ENCODE measurements at regions not wholly inside any gene's neighbourhood (a gene's known extent, or its start where the extent isn't known, plus 50 kb on each side); places are given as distances from the start of the nearest gene placed in this dataset.

DNA sequence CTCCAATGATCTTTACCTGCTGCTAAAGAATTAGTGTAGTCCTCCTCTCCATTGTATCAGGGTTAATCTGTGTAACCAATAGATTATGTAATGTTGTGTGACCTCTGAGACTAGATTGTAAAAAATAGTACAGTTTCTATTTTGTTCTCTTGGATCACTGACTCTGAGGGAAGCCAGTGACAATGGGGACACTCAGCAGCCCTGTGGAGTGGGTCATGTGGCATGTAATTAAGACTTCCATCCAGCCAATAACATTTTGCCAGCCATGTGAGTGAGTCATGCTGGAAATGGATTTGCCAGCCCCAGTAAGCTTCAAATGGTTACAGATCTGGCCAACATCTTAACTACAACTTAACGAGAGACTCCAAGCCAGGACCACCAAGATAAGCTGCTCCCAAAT, 332.3 kb downstream of the PTTG2 start:
- no peak for TF ChIP-seq POLR2AphosphoS5 (IDR thresholded peaks at IDR 0.05; ENCODE audit: low read depth, low read length)
- no peak overlapping the region for H3K27ac ChIP-seq (ENCODE audit: low read depth, low read length)
- H3K9ac ChIP-seq (ENCODE audit: low read length) = no peak overlapping the region
- ChIA-PET POLR2A (no interaction called here), CTCF (no interaction called here), RAD21 (ENCODE audit: low non-redundant PET in 1 of 2, low total read pairs in 2 of 2, uncharacterized antibody in 2 of 2, unreplicated experiment in 2 of 2) (no interaction called here)
- no peaks in the 10 kb centered on the region for H3K79me2 ChIP-seq (ENCODE audit: insufficient read depth, low read length)
- intact Hi-C loops (cut with micrococcal nuclease) = no loop called here
- peaks cover 4 to 6% of the 10 kb centered on the region in 2 experiments; a peak in 2 of 4 replicates for H3K9me3 ChIP-seq (ENCODE audit: control insufficient read depth in 1 of 2, insufficient read depth in 1 of 2, low read depth in 1 of 2, low read length in 2 of 2)
- no peak for ATAC-seq
- H2AFZ ChIP-seq (ENCODE audit: low read depth, low read length, poor library complexity, severe bottlenecking) = no peak overlapping the region
- H3K4me3 ChIP-seq (replicated peaks in 1 of 2; ENCODE audit: low read depth in 1 of 2, low read length in 2 of 2) = no peak overlapping the region
- no peak for DNase-seq (ENCODE audit: low read depth, low spot score)
- H3K4me1 ChIP-seq (ENCODE audit: control insufficient read depth in 1 of 2, insufficient read depth in 2 of 2, low read length in 2 of 2) = no peaks in the 10 kb centered on the region
- no peaks in the 10 kb centered on the region for H3K36me3 ChIP-seq (ENCODE audit: control insufficient read depth in 1 of 2, insufficient read depth in 2 of 2, low read length in 2 of 2)
- H3K27me3 ChIP-seq (ENCODE audit: insufficient read depth, low read length) = no peaks in the 10 kb centered on the region
- H4K20me1 ChIP-seq (ENCODE audit: insufficient read depth) = no peaks in the 10 kb centered on the region
- BruUV-seq (replicated peaks) = no TSS peak
- H3K9me2 ChIP-seq (ENCODE audit: insufficient read depth) = no peaks in the 10 kb centered on the region
- no peak overlapping the region for H3K4me2 ChIP-seq (ENCODE audit: low read length)

DNA sequence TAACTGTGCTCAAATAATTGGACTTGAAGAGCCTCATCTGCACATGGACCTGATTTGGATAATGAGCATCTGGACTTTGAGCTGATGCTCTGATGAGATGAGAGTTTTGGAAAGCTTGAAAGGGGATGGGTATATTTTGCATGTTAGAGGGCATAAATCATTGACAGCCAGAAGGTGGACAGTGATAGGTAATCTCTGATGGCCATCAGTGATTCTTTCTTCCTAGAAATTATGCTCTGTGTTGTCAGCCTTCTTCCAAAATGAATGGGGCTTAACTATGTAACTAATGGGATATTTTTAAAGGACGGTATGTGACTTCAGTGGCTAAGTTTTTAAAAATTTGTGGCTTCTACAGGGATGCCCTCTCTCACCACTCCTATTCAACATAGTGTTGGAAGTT, 334.0 kb downstream of the PTTG2 start:
- BruUV-seq (replicated peaks) = no TSS peak
- Histone ChIP-seq H3K9me2 (ENCODE audit: insufficient read depth) (no peaks in the 10 kb centered on the region), H3K27ac (ENCODE audit: low read depth, low read length) (no peak overlapping the region), H2AFZ (ENCODE audit: low read depth, low read length, poor library complexity, severe bottlenecking) (no peak overlapping the region), H3K4me1 (ENCODE audit: control insufficient read depth in 1 of 2, insufficient read depth in 2 of 2, low read length in 2 of 2) (no peaks in the 10 kb centered on the region), H3K36me3 (ENCODE audit: control insufficient read depth in 1 of 2, insufficient read depth in 2 of 2, low read length in 2 of 2) (no peaks in the 10 kb centered on the region), H4K20me1 (ENCODE audit: insufficient read depth) (no peaks in the 10 kb centered on the region), H3K9me3 (ENCODE audit: control insufficient read depth in 1 of 2, insufficient read depth in 1 of 2, low read depth in 1 of 2, low read length in 2 of 2) (peaks cover 8% of the 10 kb centered on the region in 2 experiments; a peak in 3 of 4 replicates), H3K27me3 (ENCODE audit: insufficient read depth, low read length) (no peaks in the 10 kb centered on the region), H3K9ac (ENCODE audit: low read length) (no peak overlapping the region), H3K4me2 (ENCODE audit: low read length) (no peak overlapping the region), H3K79me2 (ENCODE audit: insufficient read depth, low read length) (no peaks in the 10 kb centered on the region), H3K4me3 (replicated peaks in 1 of 2; ENCODE audit: low read depth in 1 of 2, low read length in 2 of 2) (no peak overlapping the region)
- intact Hi-C loops (cut with micrococcal nuclease) = no loop called here
- CTCF ChIA-PET = no interaction called here
- POLR2A ChIA-PET = no interaction called here
- no peak for ATAC-seq
- TF ChIP-seq CBX3 (IDR thresholded peaks at IDR 0.05; ENCODE audit: low read depth) (no peak), YY1 (IDR thresholded peaks at IDR 0.05; ENCODE audit: extremely low read depth, insufficient replicate concordance, low read depth, low read length) (no peak), ZNF274 (IDR thresholded peaks at IDR 0.05; ENCODE audit: low read depth, low read length) (no peak), TCF7L2 (IDR thresholded peaks at IDR 0.05; ENCODE audit: borderline replicate concordance, extremely low read depth, insufficient read depth, insufficient read length) (no peak), CEBPB (IDR thresholded peaks at IDR 0.05; ENCODE audit: low read depth) (no peak), SP1 (IDR thresholded peaks at IDR 0.05; ENCODE audit: low read depth) (no peak), EGR1 (IDR thresholded peaks at IDR 0.05; ENCODE audit: low read depth) (no peak), POLR2AphosphoS5 (IDR thresholded peaks at IDR 0.05; ENCODE audit: low read depth, low read length) (no peak), JUND (IDR thresholded peaks at IDR 0.05) (no peak), EZH2phosphoT487 (IDR thresholded peaks at IDR 0.05; ENCODE audit: borderline replicate concordance) (no peak)
- TF ChIP-seq, protein P1, sequence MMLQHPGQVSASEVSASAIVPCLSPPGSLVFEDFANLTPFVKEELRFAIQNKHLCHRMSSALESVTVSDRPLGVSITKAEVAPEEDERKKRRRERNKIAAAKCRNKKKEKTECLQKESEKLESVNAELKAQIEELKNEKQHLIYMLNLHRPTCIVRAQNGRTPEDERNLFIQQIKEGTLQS (IDR thresholded peaks at IDR 0.05) = no peak
- no peak for DNase-seq (ENCODE audit: low read depth, low spot score)
- RAD21 ChIA-PET (ENCODE audit: low non-redundant PET in 1 of 2, low total read pairs in 2 of 2, uncharacterized antibody in 2 of 2, unreplicated experiment in 2 of 2) = no interaction called here
